HCT116 (cell line): ENCODE measurements at regions not wholly inside any gene's neighbourhood (a gene's known extent, or its start where the extent isn't known, plus 50 kb on each side); places are given as distances from the start of the nearest gene placed in this dataset.

Experiments used
- ATAC-seq: fragments of 200-7000 bp; cut with Tn5 transposase; 2 replicates; pipeline ENCODE4 v1.9.1; 2020; ENCODE audit warnings: mild to moderate bottlenecking, moderate library complexity
- BruUV-seq: library from RNA; stranded (reverse); fragments of 400-500 nt; replicated peaks from 2 replicates; lab custom pipeline; 2021; lab: Mats Ljungman, UMichigan
- CTCF ChIA-PET: fragments of 300-600 bp; sonication (Branson Sonifier 250); formaldehyde crosslinking; loops from one replicate; lab custom pipeline; 2021; ENCODE audit warnings: antibody characterized with exemption; lab: Charles Lee
- POLR2A ChIA-PET: fragments of 300-600, 350-600 bp; sonication (Branson Sonifier 250); formaldehyde crosslinking; loops from one replicate; lab custom pipeline; 2021; ENCODE audit warnings: antibody characterized with exemption; lab: Charles Lee
- RAD21 ChIA-PET, 2 experiments: fragments of 300-600 bp; sonication (Branson Sonifier 250); formaldehyde crosslinking; loops; one replicate each; lab custom pipeline; 2023; ENCODE audit warnings: low total read pairs in 2 of 2; ENCODE audit not compliant: uncharacterized antibody in 2 of 2, unreplicated experiment in 2 of 2, low non-redundant PET in 1 of 2; lab: Charles Lee
- DNase-seq: peaks from one replicate; pipeline ENCODE4 v3.0.0-alpha.2; 2010; ENCODE audit warnings: low read depth, low spot score
- H2AFZ ChIP-seq: fragments of 200-600 bp; shearing (Covaris generic), sonication (generic); 2 replicates; pipeline ENCODE4 v1.6.1; 2017; ENCODE audit warnings: low read depth, mixed run types, mixed read lengths, antibody characterized with exemption, low read length; ENCODE audit not compliant: poor library complexity, severe bottlenecking
- H3K27ac ChIP-seq: 2 replicates; pipeline ENCODE4 v1.5.1; 2012; ENCODE audit warnings: low read depth, low read length
- H3K27me3 ChIP-seq: fragments of 200-600 bp; sonication (generic); 2 replicates; pipeline ENCODE4 v1.6.1; 2016; ENCODE audit warnings: mixed run types, low read length, mixed read lengths; ENCODE audit not compliant: insufficient read depth
- H3K36me3 ChIP-seq, 2 experiments: fragments of 200-500 bp in 1 of 2; fragments of 200-600 bp in 1 of 2; sonication (Bioruptor generic) in 1 of 2; sonication (generic) in 1 of 2; 2 replicates each; pipeline versions ENCODE4 v1.5.1 to v1.6.1; 2014 to 2016; ENCODE audit warnings: low read length in 2 of 2, inconsistent platforms in 1 of 2, mixed read lengths in 1 of 2, mixed run types in 1 of 2; ENCODE audit not compliant: insufficient read depth in 2 of 2, control insufficient read depth in 1 of 2
- H3K4me1 ChIP-seq, 2 experiments: fragments of 200-600 bp in 1 of 2; sonication (generic) in 1 of 2; 2 replicates each; pipeline versions ENCODE4 v1.5.1 to v1.6.1; 2012 to 2017; ENCODE audit warnings: low read length in 2 of 2, inconsistent platforms in 1 of 2, mild to moderate bottlenecking in 1 of 2, mixed read lengths in 1 of 2, mixed run types in 1 of 2, moderate library complexity in 1 of 2; ENCODE audit not compliant: insufficient read depth in 2 of 2, control insufficient read depth in 1 of 2
- H3K4me2 ChIP-seq: fragments of 200-600 bp; sonication (generic); 2 replicates; pipeline ENCODE4 v1.6.1; 2017; ENCODE audit warnings: mixed run types, low read length, mixed read lengths
- H3K4me3 ChIP-seq, 2 experiments: fragments of 200-600 bp in 1 of 2; sonication (generic) in 1 of 2; replicated peaks in 1 of 2; 2 replicates each; pipeline ENCODE4 v1.5.1; 2011 to 2016; ENCODE audit warnings: low read length in 2 of 2, control low read depth in 1 of 2, low read depth in 1 of 2, mild to moderate bottlenecking in 1 of 2, mixed read lengths in 1 of 2, mixed run types in 1 of 2
- H3K79me2 ChIP-seq: fragments of 200-600 bp; sonication (generic); 2 replicates; pipeline ENCODE4 v1.6.1; 2017; ENCODE audit warnings: mild to moderate bottlenecking, mixed run types, low read length, moderate library complexity, mixed read lengths; ENCODE audit not compliant: insufficient read depth
- H3K9ac ChIP-seq: fragments of 200-600 bp; sonication (generic); 2 replicates; pipeline ENCODE4 v1.6.1; 2016; ENCODE audit warnings: low read length, mixed read lengths
- H3K9me2 ChIP-seq: fragments of 200-600 bp; sonication (generic), shearing (Covaris generic); 2 replicates; pipeline ENCODE4 v1.6.1; 2017; ENCODE audit warnings: mixed run types, mild to moderate bottlenecking, moderate library complexity; ENCODE audit not compliant: insufficient read depth
- H3K9me3 ChIP-seq, 2 experiments: fragments of 200-500 bp in 1 of 2; fragments of 200-600 bp in 1 of 2; sonication (Bioruptor generic) in 1 of 2; sonication (generic) in 1 of 2; 2 replicates each; pipeline ENCODE4 v1.6.1; 2014 to 2017; ENCODE audit warnings: low read length in 2 of 2, mixed read lengths in 2 of 2, inconsistent platforms in 1 of 2, low read depth in 1 of 2, mild to moderate bottlenecking in 1 of 2, mixed run types in 1 of 2, moderate library complexity in 1 of 2; ENCODE audit not compliant: control insufficient read depth in 1 of 2, insufficient read depth in 1 of 2
- H4K20me1 ChIP-seq: fragments of 200-600 bp; sonication (generic), shearing (Covaris generic); 2 replicates; pipeline ENCODE4 v1.6.1; 2017; ENCODE audit warnings: mixed run types, mild to moderate bottlenecking, moderate library complexity; ENCODE audit not compliant: insufficient read depth
- ATF3 ChIP-seq: IDR thresholded peaks from 2 replicates; pipeline ENCODE4 v1.6.1; 2012
- CEBPB ChIP-seq: IDR thresholded peaks from 2 replicates; pipeline ENCODE4 v1.6.1; 2012; ENCODE audit warnings: low read depth
- CTCF ChIP-seq, 3 experiments: fragments of 200-600 bp in 1 of 3; sonication (generic) in 1 of 3; IDR thresholded peaks in 2 of 3; conservative IDR thresholded peaks in 1 of 3; 2 replicates each; pipeline ENCODE4 v1.5.1; 2012 to 2017; ENCODE audit warnings: low read depth in 2 of 3, low read length in 2 of 3, antibody characterized with exemption in 1 of 3, borderline replicate concordance in 1 of 3, control low read depth in 1 of 3, mild to moderate bottlenecking in 1 of 3, mixed read lengths in 1 of 3, mixed run types in 1 of 3, moderate library complexity in 1 of 3; ENCODE audit not compliant: insufficient read depth in 1 of 3
- ELF1 ChIP-seq: IDR thresholded peaks from 2 replicates; pipeline ENCODE4 v1.6.1; 2012; ENCODE audit warnings: low read depth, borderline replicate concordance
- JUND ChIP-seq: IDR thresholded peaks from 2 replicates; pipeline ENCODE4 v1.6.1; 2012
- POLR2A ChIP-seq: IDR thresholded peaks from 2 replicates; pipeline ENCODE4 v1.7.0; 2011; ENCODE audit warnings: borderline replicate concordance; ENCODE audit not compliant: insufficient read depth, insufficient read length; ENCODE audit errors: extremely low read depth
- RAD21 ChIP-seq: IDR thresholded peaks from 2 replicates; pipeline ENCODE4 v1.6.1; 2012; ENCODE audit warnings: low read depth, mild to moderate bottlenecking
- REST ChIP-seq: IDR thresholded peaks from 2 replicates; pipeline ENCODE4 v1.6.1; 2012; ENCODE audit warnings: low read depth
- SIN3A ChIP-seq: IDR thresholded peaks from 2 replicates; pipeline ENCODE4 v1.6.1; 2012; ENCODE audit warnings: low read depth
- TCF7L2 ChIP-seq: IDR thresholded peaks from 2 replicates; pipeline ENCODE4 v1.7.0; 2011; ENCODE audit warnings: borderline replicate concordance, inconsistent platforms; ENCODE audit not compliant: insufficient read depth, insufficient read length; ENCODE audit errors: extremely low read depth
- ZNF274 ChIP-seq: fragments of 200-500 bp; sonication (Bioruptor generic); IDR thresholded peaks from 2 replicates; pipeline ENCODE4 v1.6.1; 2014; ENCODE audit warnings: mild to moderate bottlenecking, low read depth, low read length, inconsistent platforms
- intact Hi-C: fragments of 100-400 bp; cut with micrococcal nuclease; formaldehyde crosslinking; loops from 2 replicates; pipeline ENCODE4 v1.10.0; 2022

- TF ChIP-seq REST = no peak
- no peak for TF ChIP-seq SIN3A
- TF ChIP-seq JUND = no peak
- no peak for TF ChIP-seq ATF3
- TF ChIP-seq ZNF274 = no peak
- no peaks in the 10 kb centered on the region for H4K20me1 ChIP-seq
- no TSS peak for BruUV-seq
These were observed 2050.2 kb upstream of the CDH6 start for GRCh38 chr5:29143266-29143665.

GRCh38 chr5:29134418-29134817 is 2059.1 kb upstream of the CDH6 start:
- Histone ChIP-seq H3K4me3 (no peak overlapping the region), H3K9ac (no peak overlapping the region), H3K79me2 (no peaks in the 10 kb centered on the region), H3K27ac (no peak overlapping the region), H3K9me3 (peaks cover 17 to 24% of the 10 kb centered on the region in 2 experiments; a peak in 2 of 4 replicates), H2AFZ (no peak overlapping the region), H3K27me3 (no peaks in the 10 kb centered on the region), H3K4me1 (no peaks in the 10 kb centered on the region), H3K36me3 (no peaks in the 10 kb centered on the region), H3K9me2 (no peaks in the 10 kb centered on the region), H3K4me2 (no peak overlapping the region), H4K20me1 (no peaks in the 10 kb centered on the region; the same call in 1 of the 2 replicates)
- CTCF ChIA-PET = no interaction called here
- POLR2A ChIA-PET = no interaction called here
- ATAC-seq (no peak), DNase-seq (no peak)
- intact Hi-C loops = no loop called here
- BruUV-seq = no TSS peak
- RAD21 ChIA-PET = no interaction called here
- no peak for TF ChIP-seq ELF1
- no peak for TF ChIP-seq RAD21
- TF ChIP-seq CEBPB = no peak
- no peak for TF ChIP-seq SIN3A
- no peak for TF ChIP-seq TCF7L2
- no peak for TF ChIP-seq CTCF (IDR thresholded peaks at IDR 0.05 in 2 of 3, conservative IDR thresholded peaks at IDR 0.05 in 1 of 3; ENCODE audit: borderline replicate concordance in 1 of 3, insufficient read depth in 1 of 3, low read depth in 2 of 3, low read length in 2 of 3)
- TF ChIP-seq POLR2A = no peak

More at GRCh38 chr5:29143266-29143665, 2050.2 kb upstream of the CDH6 start:
- Histone ChIP-seq H3K27me3 (no peaks in the 10 kb centered on the region), H3K27ac (no peak overlapping the region), H3K9me3 (peaks cover 5 to 49% of the 10 kb centered on the region in 2 experiments; a peak in 2 of 4 replicates), H3K36me3 (no peaks in the 10 kb centered on the region), H3K79me2 (no peaks in the 10 kb centered on the region), H3K4me2 (no peak overlapping the region), H3K9me2 (no peaks in the 10 kb centered on the region), H3K4me1 (no peaks in the 10 kb centered on the region), H3K4me3 (no peak overlapping the region), H2AFZ (no peak overlapping the region), H3K9ac (no peak overlapping the region)
- ChIA-PET CTCF (no interaction called here), RAD21 (no interaction called here), POLR2A (no interaction called here)
- ATAC-seq (no peak), DNase-seq (no peak)
- intact Hi-C loops = no loop called here
